ENCODE measurements at regions not wholly inside any gene's neighbourhood (a gene's known extent, or its start where the extent isn't known, plus 50 kb on each side); places are given as distances from the start of the nearest gene placed in this dataset.

DNA sequence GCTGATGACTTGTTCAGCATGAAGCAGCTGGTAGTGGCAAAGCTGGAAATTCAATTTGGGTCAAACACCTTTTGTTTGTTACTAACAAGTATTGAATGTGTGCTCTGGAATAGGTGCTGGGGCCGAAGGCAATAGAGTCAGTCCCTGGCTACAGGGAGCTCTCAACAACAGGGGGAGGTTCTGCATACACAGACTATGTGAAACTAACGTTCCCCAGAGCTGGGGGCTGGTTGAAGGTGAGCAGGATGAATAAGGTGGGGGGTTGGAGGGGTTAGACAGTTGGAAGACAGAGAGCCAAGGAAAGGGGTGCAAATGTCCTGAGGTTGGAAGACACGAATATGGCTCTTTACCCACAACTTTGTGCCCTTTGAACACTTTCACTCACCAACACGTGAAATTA lies 84.1 kb upstream of the PLPP4 start:
- TF ChIP-seq POLR2AphosphoS5 (IDR thresholded peaks at IDR 0.05; ENCODE audit: low read depth) (no peak), SPI1 (IDR thresholded peaks at IDR 0.05; ENCODE audit: borderline replicate concordance, low read depth) (no peak), GABPA (IDR thresholded peaks at IDR 0.05; ENCODE audit: low read depth) (no peak)
- TF ChIP-seq, protein P1, sequence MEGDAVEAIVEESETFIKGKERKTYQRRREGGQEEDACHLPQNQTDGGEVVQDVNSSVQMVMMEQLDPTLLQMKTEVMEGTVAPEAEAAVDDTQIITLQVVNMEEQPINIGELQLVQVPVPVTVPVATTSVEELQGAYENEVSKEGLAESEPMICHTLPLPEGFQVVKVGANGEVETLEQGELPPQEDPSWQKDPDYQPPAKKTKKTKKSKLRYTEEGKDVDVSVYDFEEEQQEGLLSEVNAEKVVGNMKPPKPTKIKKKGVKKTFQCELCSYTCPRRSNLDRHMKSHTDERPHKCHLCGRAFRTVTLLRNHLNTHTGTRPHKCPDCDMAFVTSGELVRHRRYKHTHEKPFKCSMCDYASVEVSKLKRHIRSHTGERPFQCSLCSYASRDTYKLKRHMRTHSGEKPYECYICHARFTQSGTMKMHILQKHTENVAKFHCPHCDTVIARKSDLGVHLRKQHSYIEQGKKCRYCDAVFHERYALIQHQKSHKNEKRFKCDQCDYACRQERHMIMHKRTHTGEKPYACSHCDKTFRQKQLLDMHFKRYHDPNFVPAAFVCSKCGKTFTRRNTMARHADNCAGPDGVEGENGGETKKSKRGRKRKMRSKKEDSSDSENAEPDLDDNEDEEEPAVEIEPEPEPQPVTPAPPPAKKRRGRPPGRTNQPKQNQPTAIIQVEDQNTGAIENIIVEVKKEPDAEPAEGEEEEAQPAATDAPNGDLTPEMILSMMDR (IDR thresholded peaks at IDR 0.05; ENCODE audit: insufficient read depth, low read length), result no peak
- TF ChIP-seq, protein P2, sequence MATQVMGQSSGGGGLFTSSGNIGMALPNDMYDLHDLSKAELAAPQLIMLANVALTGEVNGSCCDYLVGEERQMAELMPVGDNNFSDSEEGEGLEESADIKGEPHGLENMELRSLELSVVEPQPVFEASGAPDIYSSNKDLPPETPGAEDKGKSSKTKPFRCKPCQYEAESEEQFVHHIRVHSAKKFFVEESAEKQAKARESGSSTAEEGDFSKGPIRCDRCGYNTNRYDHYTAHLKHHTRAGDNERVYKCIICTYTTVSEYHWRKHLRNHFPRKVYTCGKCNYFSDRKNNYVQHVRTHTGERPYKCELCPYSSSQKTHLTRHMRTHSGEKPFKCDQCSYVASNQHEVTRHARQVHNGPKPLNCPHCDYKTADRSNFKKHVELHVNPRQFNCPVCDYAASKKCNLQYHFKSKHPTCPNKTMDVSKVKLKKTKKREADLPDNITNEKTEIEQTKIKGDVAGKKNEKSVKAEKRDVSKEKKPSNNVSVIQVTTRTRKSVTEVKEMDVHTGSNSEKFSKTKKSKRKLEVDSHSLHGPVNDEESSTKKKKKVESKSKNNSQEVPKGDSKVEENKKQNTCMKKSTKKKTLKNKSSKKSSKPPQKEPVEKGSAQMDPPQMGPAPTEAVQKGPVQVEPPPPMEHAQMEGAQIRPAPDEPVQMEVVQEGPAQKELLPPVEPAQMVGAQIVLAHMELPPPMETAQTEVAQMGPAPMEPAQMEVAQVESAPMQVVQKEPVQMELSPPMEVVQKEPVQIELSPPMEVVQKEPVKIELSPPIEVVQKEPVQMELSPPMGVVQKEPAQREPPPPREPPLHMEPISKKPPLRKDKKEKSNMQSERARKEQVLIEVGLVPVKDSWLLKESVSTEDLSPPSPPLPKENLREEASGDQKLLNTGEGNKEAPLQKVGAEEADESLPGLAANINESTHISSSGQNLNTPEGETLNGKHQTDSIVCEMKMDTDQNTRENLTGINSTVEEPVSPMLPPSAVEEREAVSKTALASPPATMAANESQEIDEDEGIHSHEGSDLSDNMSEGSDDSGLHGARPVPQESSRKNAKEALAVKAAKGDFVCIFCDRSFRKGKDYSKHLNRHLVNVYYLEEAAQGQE (IDR thresholded peaks at IDR 0.05; ENCODE audit: insufficient replicate concordance, low read depth), result no peak

All from HL-60 (cell line).